Parathyroid adenoma (tissue), 2 donors: ENCODE measurements at regions not wholly inside any gene's neighbourhood (a gene's known extent, or its start where the extent isn't known, plus 50 kb on each side); places are given as distances from the start of the nearest gene placed in this dataset.

Experiments
- H2AFZ ChIP-seq: fragments of 300-600 bp; sonication (generic); one replicate; pipeline ENCODE4 v1.7.0; 2017; ENCODE audit warnings: antibody characterized with exemption, mild to moderate bottlenecking
- H3K27ac ChIP-seq: fragments of 300-600 bp; sonication (generic); one replicate; pipeline ENCODE4 v1.7.0; 2017
- H3K27me3 ChIP-seq: fragments of 300-600 bp; sonication (generic); one replicate; pipeline ENCODE4 v1.7.0; 2017; ENCODE audit warnings: low read length; ENCODE audit not compliant: control insufficient read depth, insufficient read depth
- H3K36me3 ChIP-seq: fragments of 300-600 bp; sonication (generic); one replicate; pipeline ENCODE4 v1.7.0; 2017; ENCODE audit warnings: low read length; ENCODE audit not compliant: control insufficient read depth, insufficient read depth
- H3K4me1 ChIP-seq: fragments of 300-600 bp; sonication (generic); one replicate; pipeline ENCODE4 v1.7.0; 2017; ENCODE audit warnings: control low read depth
- H3K4me2 ChIP-seq: fragments of 300-600 bp; sonication (generic); one replicate; pipeline ENCODE4 v1.7.0; 2017; ENCODE audit warnings: low read length
- H3K4me3 ChIP-seq: fragments of 300-600 bp; sonication (generic); one replicate; pipeline ENCODE4 v1.7.0; 2017; ENCODE audit warnings: low read depth, low read length
- H3K79me2 ChIP-seq: fragments of 300-600 bp; sonication (generic); one replicate; pipeline ENCODE4 v1.7.0; 2017; ENCODE audit warnings: control low read depth
- H3K9ac ChIP-seq: fragments of 300-600 bp; sonication (generic); one replicate; pipeline ENCODE4 v1.7.0; 2017; ENCODE audit warnings: mild to moderate bottlenecking
- H3K9me3 ChIP-seq: fragments of 300-600 bp; sonication (generic); one replicate; pipeline ENCODE4 v1.7.0; 2017; ENCODE audit warnings: low read length; ENCODE audit not compliant: control insufficient read depth
- TF ChIP-seq, protein P1 (sequence below): fragments of 300-600 bp; sonication (generic); IDR thresholded peaks from one replicate; pipeline ENCODE4 v1.7.0; 2017; ENCODE audit warnings: antibody characterized with exemption, mild to moderate bottlenecking
- donor health status: primary hyperparathyroidism.

DNA sequence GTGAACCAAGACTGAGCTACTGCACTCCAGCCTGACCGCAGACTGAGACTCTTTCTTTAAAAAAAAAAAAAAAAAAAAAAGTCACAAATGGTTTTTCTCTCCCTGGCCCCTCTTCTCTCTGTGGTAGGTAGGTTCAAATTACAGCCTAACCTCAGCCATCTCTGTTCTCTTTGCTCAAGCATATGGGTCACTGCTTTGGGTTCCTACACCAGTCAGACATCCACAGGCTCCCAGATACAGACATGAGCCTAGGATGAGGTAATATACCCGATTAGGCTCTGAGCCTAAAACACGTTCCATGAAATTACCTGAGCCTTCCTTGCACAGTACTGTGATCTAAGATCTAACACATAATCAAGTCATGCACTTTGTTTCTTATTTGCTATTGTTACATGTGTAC lies 90.5 kb upstream of the JAK1 start:
- Histone ChIP-seq H3K9me3 (no peaks in the 10 kb centered on the region), H3K4me2 (no peak overlapping the region), H3K27me3 (no peaks in the 10 kb centered on the region), H2AFZ (no peak overlapping the region), H3K4me1 (peaks cover 7% of the 10 kb centered on the region), H3K4me3 (no peak overlapping the region), H3K79me2 (peaks cover 4% of the 10 kb centered on the region), H3K9ac (no peak overlapping the region), H3K36me3 (no peaks in the 10 kb centered on the region), H3K27ac (no peak overlapping the region)
- TF ChIP-seq, protein P1, sequence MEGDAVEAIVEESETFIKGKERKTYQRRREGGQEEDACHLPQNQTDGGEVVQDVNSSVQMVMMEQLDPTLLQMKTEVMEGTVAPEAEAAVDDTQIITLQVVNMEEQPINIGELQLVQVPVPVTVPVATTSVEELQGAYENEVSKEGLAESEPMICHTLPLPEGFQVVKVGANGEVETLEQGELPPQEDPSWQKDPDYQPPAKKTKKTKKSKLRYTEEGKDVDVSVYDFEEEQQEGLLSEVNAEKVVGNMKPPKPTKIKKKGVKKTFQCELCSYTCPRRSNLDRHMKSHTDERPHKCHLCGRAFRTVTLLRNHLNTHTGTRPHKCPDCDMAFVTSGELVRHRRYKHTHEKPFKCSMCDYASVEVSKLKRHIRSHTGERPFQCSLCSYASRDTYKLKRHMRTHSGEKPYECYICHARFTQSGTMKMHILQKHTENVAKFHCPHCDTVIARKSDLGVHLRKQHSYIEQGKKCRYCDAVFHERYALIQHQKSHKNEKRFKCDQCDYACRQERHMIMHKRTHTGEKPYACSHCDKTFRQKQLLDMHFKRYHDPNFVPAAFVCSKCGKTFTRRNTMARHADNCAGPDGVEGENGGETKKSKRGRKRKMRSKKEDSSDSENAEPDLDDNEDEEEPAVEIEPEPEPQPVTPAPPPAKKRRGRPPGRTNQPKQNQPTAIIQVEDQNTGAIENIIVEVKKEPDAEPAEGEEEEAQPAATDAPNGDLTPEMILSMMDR: no peak

DNA sequence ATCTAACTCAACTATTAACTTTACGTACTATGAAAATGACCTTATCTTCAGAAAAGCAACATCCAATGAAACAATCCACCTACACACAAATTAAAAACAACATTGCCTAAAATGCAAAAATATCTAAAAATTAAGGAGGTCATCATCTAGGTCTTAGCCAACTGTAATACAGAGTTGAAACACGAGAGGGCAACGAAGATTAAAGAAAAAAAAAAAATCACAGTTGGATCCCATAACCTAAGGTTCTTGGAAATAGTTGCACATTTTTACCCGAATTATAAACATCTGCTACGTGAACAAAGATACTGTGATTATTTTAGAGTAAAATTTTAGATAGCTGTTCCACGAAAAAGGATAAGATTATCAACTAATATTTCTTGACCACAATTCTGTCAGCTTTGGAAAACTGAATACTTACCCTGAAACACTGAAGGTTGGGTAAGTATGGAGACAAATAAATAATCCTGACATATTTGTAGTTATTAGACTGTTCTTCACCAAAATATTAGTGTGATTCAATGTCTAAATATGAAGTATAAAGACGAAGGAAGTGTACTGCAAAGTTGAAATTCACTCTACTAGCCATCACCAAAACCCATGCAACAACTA lies 88.0 kb upstream of the AK4 start:
- TF ChIP-seq, protein P1: peak; percentile 59
- Histone ChIP-seq H3K4me1 (peaks cover 7% of the 10 kb centered on the region), H3K9me3 (no peaks in the 10 kb centered on the region), H2AFZ (no peak overlapping the region), H3K36me3 (no peaks in the 10 kb centered on the region), H3K27ac (no peak overlapping the region), H3K79me2 (peaks cover 4% of the 10 kb centered on the region), H3K9ac (no peak overlapping the region), H3K4me2 (no peak overlapping the region), H3K4me3 (no peak overlapping the region), H3K27me3 (no peaks in the 10 kb centered on the region)

DNA sequence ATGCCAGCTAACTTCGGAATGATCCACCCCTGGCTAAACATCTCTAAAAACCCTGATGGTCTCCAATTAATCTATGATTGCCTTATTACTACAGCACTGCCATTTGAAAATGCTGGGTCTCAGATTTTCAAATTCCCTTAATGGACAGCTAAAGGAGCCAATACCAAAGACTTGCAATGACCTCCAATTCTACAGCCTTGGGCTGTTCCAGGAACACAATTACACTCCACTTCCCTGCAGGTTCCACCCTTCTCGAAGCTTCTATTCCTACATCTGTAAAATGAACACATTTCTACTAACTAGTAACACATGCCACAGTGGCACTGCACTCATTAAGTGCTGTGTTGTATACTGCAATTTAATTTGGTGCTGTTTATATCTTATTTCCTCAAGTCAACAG lies 85.7 kb upstream of the AK4 start:
- TF ChIP-seq, protein P1: no peak
- Histone ChIP-seq H3K36me3 (no peaks in the 10 kb centered on the region), H3K9ac (no peak overlapping the region), H3K79me2 (peaks cover 4% of the 10 kb centered on the region), H3K4me2 (no peak overlapping the region), H3K27ac (no peak overlapping the region), H3K4me3 (no peak overlapping the region), H2AFZ (no peak overlapping the region), H3K27me3 (no peaks in the 10 kb centered on the region), H3K4me1 (peaks cover 5% of the 10 kb centered on the region), H3K9me3 (no peaks in the 10 kb centered on the region)

DNA sequence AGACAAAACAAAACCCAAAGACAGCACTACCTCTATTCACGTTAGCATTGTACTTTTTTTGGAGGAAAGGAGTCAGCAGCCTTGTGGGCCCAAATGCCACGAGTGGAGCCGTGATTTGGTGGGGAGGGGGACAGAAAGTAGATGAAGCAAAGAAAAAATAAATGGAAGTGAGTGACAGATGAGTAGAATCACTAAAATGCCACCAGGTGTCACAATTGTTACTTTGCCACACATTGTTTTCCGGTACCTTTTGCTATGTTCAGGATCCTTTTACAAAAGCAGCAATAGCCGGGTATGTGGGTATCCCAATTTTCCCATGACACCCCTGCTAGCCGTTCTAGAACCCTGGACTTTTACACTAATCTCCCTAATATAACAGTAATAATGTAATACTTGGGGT lies 85.0 kb upstream of the AK4 start:
- Histone ChIP-seq H3K79me2 (peaks cover 4% of the 10 kb centered on the region), H3K27me3 (no peaks in the 10 kb centered on the region), H3K4me2 (no peak overlapping the region), H3K4me3 (no peak overlapping the region), H3K36me3 (no peaks in the 10 kb centered on the region), H2AFZ (no peak overlapping the region), H3K9ac (no peak overlapping the region), H3K4me1 (peaks cover 5% of the 10 kb centered on the region), H3K27ac (no peak overlapping the region), H3K9me3 (no peaks in the 10 kb centered on the region)
- TF ChIP-seq, protein P1: no peak

DNA sequence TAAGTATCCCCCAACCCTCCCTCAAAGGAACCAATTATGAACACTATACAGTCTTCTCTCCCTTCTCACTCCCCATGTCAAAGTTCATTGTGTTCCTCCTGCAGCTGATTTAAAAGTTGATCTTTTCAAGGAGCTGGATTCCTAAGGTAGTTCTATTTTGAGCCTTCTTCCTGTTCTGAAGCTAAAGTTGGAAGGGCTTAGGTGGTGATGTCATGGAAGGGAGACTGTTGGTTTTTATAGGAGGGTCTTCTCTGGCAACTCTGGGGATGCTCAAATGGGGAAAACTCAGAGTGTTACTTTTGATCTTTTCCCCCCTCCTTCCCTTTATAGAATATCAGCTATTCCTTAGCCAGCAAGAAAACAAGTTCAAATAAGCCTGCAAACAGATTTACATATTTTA lies 83.0 kb upstream of the AK4 start:
- peak overlapping the region; percentile 17 for H3K4me3 ChIP-seq
- no peak overlapping the region for H2AFZ ChIP-seq
- H3K27ac ChIP-seq: peak overlapping the region; percentile 87
- no peaks in the 10 kb centered on the region for H3K36me3 ChIP-seq
- H3K27me3 ChIP-seq: no peaks in the 10 kb centered on the region
- TF ChIP-seq, protein P1: no peak
- H3K4me2 ChIP-seq: peak overlapping the region; percentile 65
- no peak overlapping the region for H3K9ac ChIP-seq
- H3K4me1 ChIP-seq: peaks cover 6% of the 10 kb centered on the region
- H3K9me3 ChIP-seq: no peaks in the 10 kb centered on the region
- H3K79me2 ChIP-seq: no peaks in the 10 kb centered on the region
